HG03432 (cell line): ENCODE measurements at regions not wholly inside any gene's neighbourhood (a gene's known extent, or its start where the extent isn't known, plus 50 kb on each side); places are given as distances from the start of the nearest gene placed in this dataset.

Source experiments
- ATAC-seq: cut with Tn5 transposase; IDR thresholded peaks from one replicate; pipeline ENCODE4 v1.9.1; 2021; ENCODE audit warnings: mild to moderate bottlenecking, moderate library complexity; ENCODE audit not compliant: unreplicated experiment

DNA sequence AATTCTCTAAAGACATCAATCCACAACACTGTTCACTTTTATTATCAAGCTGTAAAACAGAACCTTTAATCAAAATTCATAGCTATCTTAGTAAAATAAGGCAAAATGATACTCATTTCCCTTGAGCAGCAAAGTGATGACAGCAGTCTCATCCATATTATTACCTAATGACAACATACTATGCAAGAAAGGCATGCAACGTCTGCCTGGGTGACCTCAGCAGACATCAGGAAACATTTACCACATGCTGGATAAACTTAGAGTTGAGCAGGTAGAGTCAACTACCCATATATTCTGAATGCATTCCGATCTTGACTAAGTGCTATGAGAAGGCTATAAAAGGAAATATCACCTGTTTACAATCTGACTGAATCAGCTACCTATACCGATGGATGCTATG is 145.1 kb downstream of the SIPA1L2 start:
- no peak for ATAC-seq

- ATAC-seq, result no peak
These were observed 146.1 kb downstream of the SIPA1L2 start for GRCh38 chr1:232483826-232484225.

GRCh38 chr1:232481091-232481490 is 148.8 kb downstream of the SIPA1L2 start:
- ATAC-seq, result no peak

DNA sequence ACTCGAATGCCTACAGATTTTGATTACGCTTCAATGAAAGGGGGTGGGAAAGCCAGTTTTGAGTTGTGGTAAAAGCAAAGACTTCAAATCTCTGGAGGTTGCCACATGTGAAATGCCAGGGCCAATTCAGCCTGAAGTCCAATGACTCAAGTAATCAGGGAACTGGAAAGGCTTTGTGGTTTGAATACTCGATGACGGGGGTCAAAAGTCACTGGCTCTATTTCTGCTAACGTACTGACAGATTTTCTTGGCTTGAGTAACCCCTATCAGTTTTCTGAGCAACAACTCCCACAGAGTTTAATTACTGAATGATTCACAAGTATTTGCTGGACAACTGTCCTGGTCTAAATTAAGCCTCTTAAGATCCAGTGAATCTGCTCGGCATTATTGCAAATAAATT is 152.2 kb downstream of the SIPA1L2 start:
- no peak for ATAC-seq

GRCh38 chr1:232476538-232476950 is 153.4 kb downstream of the SIPA1L2 start:
- no peak for ATAC-seq

DNA sequence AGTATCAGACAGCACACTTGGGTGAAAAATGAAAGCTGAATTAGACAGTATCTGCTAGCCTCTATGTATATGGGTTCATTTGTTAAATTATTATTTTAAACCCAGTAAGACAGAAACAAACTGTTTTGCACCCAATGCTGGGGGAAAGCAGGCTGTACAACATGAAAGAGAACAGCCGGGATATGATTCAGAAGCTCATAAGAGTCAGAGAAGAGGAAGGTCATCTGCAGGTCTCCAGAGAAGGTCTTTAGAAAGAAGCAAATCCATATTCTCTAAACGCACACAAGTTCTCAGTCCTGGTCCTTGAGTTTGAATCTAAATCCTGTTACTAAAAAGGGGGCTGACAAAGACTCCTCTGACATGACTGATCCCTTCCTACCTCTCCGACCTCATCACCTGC is 155.1 kb downstream of the SIPA1L2 start:
- ATAC-seq, result no peak

DNA sequence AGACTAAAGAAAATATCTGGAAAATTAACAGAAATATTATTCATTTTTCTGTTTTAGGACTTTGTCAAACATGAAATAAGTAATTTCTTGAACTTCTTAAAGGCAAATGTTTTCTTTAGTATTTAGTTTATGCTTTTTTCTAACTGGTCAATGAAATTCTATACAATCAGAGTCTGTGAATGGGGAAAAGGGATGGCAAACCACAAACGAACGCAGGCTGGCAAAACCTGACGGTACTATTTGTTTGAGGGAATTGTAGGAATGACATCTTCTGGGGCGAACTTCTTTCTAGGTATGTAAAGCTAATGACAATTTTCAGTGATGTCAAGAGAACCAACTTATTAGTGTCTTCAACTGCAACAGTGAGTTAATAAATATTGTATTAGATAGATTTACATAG is 156.0 kb downstream of the SIPA1L2 start:
- ATAC-seq, result no peak

DNA sequence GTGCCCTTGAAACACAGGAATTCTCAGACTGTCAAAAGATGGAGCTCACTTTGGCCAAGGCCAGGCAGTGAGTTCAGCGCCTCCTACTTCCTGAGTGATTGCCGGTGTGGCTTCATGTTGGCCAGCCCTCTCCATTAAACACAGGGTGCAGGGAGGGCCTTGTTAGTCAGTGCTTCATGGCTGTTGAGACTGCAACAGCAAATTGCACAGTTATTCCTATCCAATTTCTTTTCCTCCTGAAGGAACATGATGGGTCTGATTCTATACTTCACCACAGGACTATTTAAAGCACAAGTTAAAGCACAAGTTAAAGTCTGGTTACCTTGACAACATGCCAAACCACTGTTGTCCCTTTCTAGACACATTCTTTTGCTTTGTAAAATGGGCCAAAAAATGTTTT is 156.6 kb downstream of the SIPA1L2 start:
- no peak for ATAC-seq

- ATAC-seq, result no peak
These were observed 157.4 kb downstream of the SIPA1L2 start for GRCh38 chr1:232472485-232473041.

GRCh38 chr1:232471250-232471649 is 158.7 kb downstream of the SIPA1L2 start:
- no peak for ATAC-seq

- ATAC-seq, result no peak
These were observed 159.2 kb downstream of the SIPA1L2 start for GRCh38 chr1:232470711-232471110.

DNA sequence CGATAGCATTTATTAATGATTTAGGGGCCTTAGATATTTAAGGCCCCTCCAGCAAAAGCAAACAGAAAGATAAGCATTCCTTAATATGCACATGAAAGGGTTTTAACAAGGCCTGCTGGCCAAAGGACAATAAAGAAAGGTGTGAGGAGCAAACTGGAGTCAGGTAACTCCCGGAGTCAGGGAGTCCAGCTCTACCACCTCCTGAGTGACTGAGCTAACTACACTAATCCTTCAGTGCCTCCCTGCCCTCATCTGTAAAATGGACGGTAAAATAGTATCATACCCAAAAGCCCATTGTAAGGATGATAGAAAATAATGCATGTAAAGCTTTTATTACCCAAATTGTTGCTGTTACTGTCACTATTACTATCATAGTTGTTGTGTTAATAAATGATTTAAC is 161.7 kb downstream of the SIPA1L2 start:
- ATAC-seq, result no peak

GRCh38 chr1:232467073-232467760 is 162.7 kb downstream of the SIPA1L2 start:
- ATAC-seq, result no peak

- ATAC-seq, result no peak
These were observed 165.6 kb downstream of the SIPA1L2 start for GRCh38 chr1:232464325-232464724.

GRCh38 chr1:232463225-232463624 is 166.7 kb downstream of the SIPA1L2 start:
- no peak for ATAC-seq

DNA sequence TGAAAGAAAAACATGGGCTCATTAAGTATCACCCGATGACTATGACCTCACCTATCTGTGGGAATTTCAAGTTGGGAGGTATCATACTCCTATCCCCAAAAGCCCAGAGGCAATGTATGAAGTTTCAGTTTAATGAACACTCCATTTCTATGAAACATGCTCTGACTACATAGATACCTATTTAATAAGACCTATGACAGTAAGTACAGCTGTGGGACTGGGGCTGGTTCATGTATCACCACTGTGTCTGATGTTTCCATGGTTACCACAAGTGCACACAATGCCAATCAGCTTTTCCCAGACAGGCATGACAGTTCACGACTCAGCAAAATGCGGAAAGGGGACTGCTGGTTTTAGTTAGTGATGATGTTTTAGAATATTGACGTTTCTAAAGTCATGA is 167.7 kb downstream of the SIPA1L2 start:
- no peak for ATAC-seq

- no peak for ATAC-seq
These were observed 170.1 kb downstream of the SIPA1L2 start for GRCh38 chr1:232459826-232460225.

- no peak for ATAC-seq
These were observed 170.8 kb downstream of the SIPA1L2 start for GRCh38 chr1:232459087-232459486.

DNA sequence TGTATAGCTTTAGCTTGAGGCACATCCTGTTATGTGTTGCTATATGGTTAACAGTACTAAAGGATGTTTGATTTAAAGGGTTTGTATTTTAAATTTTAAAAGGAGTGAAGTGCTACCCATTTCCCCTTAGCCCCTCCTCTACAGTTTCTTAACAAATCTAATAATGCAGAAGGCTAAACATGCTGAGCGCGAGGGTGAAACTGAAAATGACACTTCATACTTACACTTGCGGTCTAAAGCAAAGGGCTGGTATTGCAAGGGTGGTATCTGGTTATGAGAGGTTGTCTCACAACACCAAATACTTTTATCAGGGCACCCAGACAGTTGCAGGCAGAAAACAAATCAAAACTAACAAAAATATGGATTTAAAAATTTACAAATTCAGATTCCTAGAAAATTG is 172.3 kb downstream of the SIPA1L2 start:
- peak; percentile 96 for ATAC-seq

DNA sequence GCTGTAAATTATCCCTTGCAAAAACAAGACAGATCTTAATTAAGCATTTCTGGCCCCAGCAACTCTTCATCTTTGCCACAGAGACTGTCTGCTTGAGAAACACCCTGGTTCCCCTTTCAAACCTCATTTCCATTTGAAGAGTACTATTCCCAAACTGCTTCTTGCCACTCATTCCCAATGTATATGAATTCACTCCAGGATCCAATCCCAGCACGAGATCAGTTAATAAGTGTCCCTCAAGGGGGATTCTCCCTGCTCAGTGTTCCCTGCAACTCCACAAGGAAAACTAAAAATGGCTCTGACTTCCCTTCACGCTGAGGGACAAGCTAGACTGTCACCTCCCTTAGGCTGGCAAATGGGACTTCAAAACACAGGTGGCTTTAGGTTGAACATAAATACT is 173.2 kb downstream of the SIPA1L2 start:
- ATAC-seq, result no peak

- no peak for ATAC-seq
These were observed 175.6 kb downstream of the SIPA1L2 start for GRCh38 chr1:232454227-232454886.

DNA sequence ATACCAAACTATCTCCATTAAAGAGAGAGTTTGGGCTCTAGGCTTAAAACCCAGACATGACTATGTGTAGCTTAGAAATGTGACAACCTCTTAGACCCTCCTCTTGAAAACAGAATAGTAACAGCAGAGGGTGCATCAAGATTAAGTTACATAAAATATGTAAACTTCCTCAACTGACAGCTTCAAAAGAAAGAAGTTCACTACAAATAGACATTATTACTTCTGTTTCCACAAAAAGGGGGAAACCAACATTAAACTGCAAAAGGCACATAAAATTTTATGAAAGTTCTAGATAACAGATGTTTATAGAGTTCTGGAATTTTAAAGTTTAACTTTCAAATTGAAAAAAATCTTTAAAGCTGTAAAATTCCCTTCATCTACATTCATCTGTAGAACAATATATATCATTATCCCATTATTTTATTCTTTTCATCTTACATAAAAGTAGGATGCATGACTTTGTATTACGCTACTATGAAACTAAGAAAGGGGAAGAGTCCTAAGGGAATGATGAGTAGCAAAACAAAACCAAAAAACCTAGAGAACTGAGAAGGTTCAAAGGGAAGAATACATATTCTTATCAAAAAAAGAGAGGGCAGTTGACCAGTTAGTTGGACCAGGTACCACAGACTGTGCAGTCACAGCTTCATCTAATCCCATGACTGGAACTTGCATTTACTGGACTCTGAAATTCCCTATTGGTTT is 177.0 kb downstream of the SIPA1L2 start:
- no peak for ATAC-seq
